Gastrocnemius medialis (tissue), 4 donors: ENCODE measurements at regions not wholly inside any gene's neighbourhood (a gene's known extent, or its start where the extent isn't known, plus 50 kb on each side); places are given as distances from the start of the nearest gene placed in this dataset.

Experiments used
- ATAC-seq, 2 donors: fragments of 150-250 bp; one replicate each; pipeline ENCODE4 v1.9.1; 2016
- DNase-seq, 2 donors: peaks; one replicate each; pipeline ENCODE4 v3.0.0-alpha.2; 2019
- H3K27ac ChIP-seq, 4 donors: fragments of 200-600 bp; sonication (generic); 1 replicate in 1 of 4; 2 replicates in 3 of 4; pipeline ENCODE4 v1.5.1; 2016 to 2018; ENCODE audit warnings: mild to moderate bottlenecking in 2 of 4, moderate library complexity in 1 of 4
- H3K27me3 ChIP-seq, 3 donors: fragments of 200-600 bp; sonication (generic) in 2 of 3; 1 replicate in 1 of 3; 2 replicates in 2 of 3; pipeline versions ENCODE4 v1.5.1 to v1.6.0; 2016 to 2019; ENCODE audit warnings: mild to moderate bottlenecking in 1 of 3, moderate library complexity in 1 of 3
- H3K36me3 ChIP-seq, 2 donors: fragments of 200-600 bp; sonication (generic) in 1 of 2; one replicate each; pipeline ENCODE4 v1.5.1; 2017 to 2018
- H3K4me1 ChIP-seq, 2 donors: fragments of 200-600 bp; sonication (generic) in 1 of 2; one replicate each; pipeline ENCODE4 v1.5.1; 2016 to 2017; ENCODE audit warnings: mild to moderate bottlenecking in 2 of 2
- H3K4me3 ChIP-seq, 4 donors: fragments of 200-600 bp; sonication (generic) in 3 of 4; 1 replicate in 1 of 4; 2 replicates in 3 of 4; pipeline ENCODE4 v1.5.1; 2016 to 2019; ENCODE audit warnings: mild to moderate bottlenecking in 2 of 4
- H3K9me3 ChIP-seq, 3 donors: fragments of 200-600 bp; sonication (generic) in 2 of 3; 1 replicate in 1 of 3; 2 replicates in 2 of 3; pipeline ENCODE4 v1.5.1; 2016 to 2019
- CTCF ChIP-seq, 5 experiments: fragments of 450-650 bp in 3 of 5; fragments of 200-600 bp in 2 of 5; sonication (generic) in 2 of 5; IDR thresholded peaks in 4 of 5; conservative IDR thresholded peaks in 1 of 5; 1 replicate in 4 of 5; 2 replicates in 1 of 5; pipeline ENCODE4 v1.5.1; 2016 to 2019; ENCODE audit warnings: antibody characterized with exemption in 5 of 5, mild to moderate bottlenecking in 3 of 5, moderate library complexity in 3 of 5
- POLR2A ChIP-seq, 2 donors: fragments of 450-650 bp; IDR thresholded peaks; one replicate each; pipeline ENCODE4 v1.6.1; 2017; ENCODE audit warnings: antibody characterized with exemption in 2 of 2, mild to moderate bottlenecking in 2 of 2, moderate library complexity in 2 of 2
- in situ Hi-C, 4 donors: fragments of 200-750 bp; cut with MboI; loops; one replicate each; pipeline versions ENCODE4 v1.15.0 to v1.8.0; 2017; ENCODE audit warnings: low sequenced_read_pairs in 4 of 4
- intact Hi-C: fragments of 100-400 bp; cut with DNase I; formaldehyde crosslinking; loops from one replicate; pipeline ENCODE4 v1.15.1; 2023; ENCODE audit warnings: low total_unique reads

- TF ChIP-seq CTCF (IDR thresholded peaks at IDR 0.05 in 4 of 5, conservative IDR thresholded peaks at IDR 0.05 in 1 of 5) (no peak), POLR2A (IDR thresholded peaks at IDR 0.05) (no peak)
- no peak overlapping the region for H3K4me3 ChIP-seq
- in situ Hi-C loops = no loop called here
- peak overlapping the region; percentile 37 to 61 (median 52) for H3K27ac ChIP-seq
- DNase-seq = no peak
- peaks cover 4 to 17% of the 10 kb centered on the region in 2 donors for H3K4me1 ChIP-seq
- intact Hi-C loops = no loop called here
- no peaks in the 10 kb centered on the region for H3K36me3 ChIP-seq
- ATAC-seq = peak; percentile 60 to 61
- no peaks in the 10 kb centered on the region for H3K9me3 ChIP-seq
- no peaks in the 10 kb centered on the region for H3K27me3 ChIP-seq
These were observed 106.5 kb upstream of the SLC4A7 start for GRCh38 chr3:27590437-27591298.

- H3K27me3 ChIP-seq = no peaks in the 10 kb centered on the region
- no peak overlapping the region for H3K4me3 ChIP-seq
- no peaks in the 10 kb centered on the region for H3K9me3 ChIP-seq
- peaks cover 4 to 17% of the 10 kb centered on the region in 2 donors for H3K4me1 ChIP-seq
- peak overlapping the region; percentile 1 to 61 (median 48) for H3K27ac ChIP-seq
- no peaks in the 10 kb centered on the region for H3K36me3 ChIP-seq
- in situ Hi-C loops = no loop called here
- TF ChIP-seq CTCF (IDR thresholded peaks at IDR 0.05 in 4 of 5, conservative IDR thresholded peaks at IDR 0.05 in 1 of 5) (no peak), POLR2A (IDR thresholded peaks at IDR 0.05) (no peak)
- intact Hi-C loops = no loop called here
- ATAC-seq = no peak
- no peak for DNase-seq
These were observed 105.6 kb upstream of the SLC4A7 start for GRCh38 chr3:27589795-27590194.

GRCh38 chr3:27585429-27585828 lies 101.2 kb upstream of the SLC4A7 start:
- peaks cover under 1 to 7% of the 10 kb centered on the region in 2 donors for H3K4me1 ChIP-seq
- TF ChIP-seq CTCF (IDR thresholded peaks at IDR 0.05 in 4 of 5, conservative IDR thresholded peaks at IDR 0.05 in 1 of 5) (no peak), POLR2A (IDR thresholded peaks at IDR 0.05) (no peak)
- no peak overlapping the region for H3K4me3 ChIP-seq
- no peaks in the 10 kb centered on the region for H3K27me3 ChIP-seq
- no peak for ATAC-seq
- in situ Hi-C loops = no loop called here
- H3K9me3 ChIP-seq = no peaks in the 10 kb centered on the region
- no peak for DNase-seq
- intact Hi-C loops = no loop called here
- no peaks in the 10 kb centered on the region for H3K36me3 ChIP-seq
- H3K27ac ChIP-seq = no peak overlapping the region

GRCh38 chr3:27584874-27585273 lies 100.7 kb upstream of the SLC4A7 start:
- H3K27me3 ChIP-seq = no peaks in the 10 kb centered on the region
- no peak for ATAC-seq
- intact Hi-C loops (no loop called here), in situ Hi-C loops (no loop called here)
- TF ChIP-seq POLR2A (IDR thresholded peaks at IDR 0.05) (no peak), CTCF (IDR thresholded peaks at IDR 0.05 in 4 of 5, conservative IDR thresholded peaks at IDR 0.05 in 1 of 5) (no peak)
- H3K4me1 ChIP-seq = peaks cover 0 to 2% of the 10 kb centered on the region in 2 donors
- no peak overlapping the region for H3K4me3 ChIP-seq
- H3K27ac ChIP-seq = no peak overlapping the region
- H3K9me3 ChIP-seq = no peaks in the 10 kb centered on the region
- no peak for DNase-seq
- H3K36me3 ChIP-seq = no peaks in the 10 kb centered on the region
